ENCODE measurements at regions not wholly inside any gene's neighbourhood (a gene's known extent, or its start where the extent isn't known, plus 50 kb on each side); places are given as distances from the start of the nearest gene placed in this dataset.

- DNase-seq (ENCODE audit: low read depth): no peak
These were observed 274.9 kb upstream of the IGFBP3 start for GRCh38 chr7:46195934-46196333.

GRCh38 chr7:46192271-46192670, 271.2 kb upstream of the IGFBP3 start:
- no peak for DNase-seq (ENCODE audit: low read depth)
- in situ Hi-C loops (cut with HindIII; ENCODE audit: low pct_unique_long_range_greater_than_20kb, low sequenced_read_pairs): no loop called here

More at GRCh38 chr7:46195934-46196333, 274.9 kb upstream of the IGFBP3 start:
- in situ Hi-C loops (cut with HindIII; ENCODE audit: low pct_unique_long_range_greater_than_20kb, low sequenced_read_pairs): no loop called here

GRCh38 chr7:46191776-46192175, 270.7 kb upstream of the IGFBP3 start:
- in situ Hi-C loops (cut with HindIII; ENCODE audit: low pct_unique_long_range_greater_than_20kb, low sequenced_read_pairs): no loop called here
- no peak for DNase-seq (ENCODE audit: low read depth)

DNA sequence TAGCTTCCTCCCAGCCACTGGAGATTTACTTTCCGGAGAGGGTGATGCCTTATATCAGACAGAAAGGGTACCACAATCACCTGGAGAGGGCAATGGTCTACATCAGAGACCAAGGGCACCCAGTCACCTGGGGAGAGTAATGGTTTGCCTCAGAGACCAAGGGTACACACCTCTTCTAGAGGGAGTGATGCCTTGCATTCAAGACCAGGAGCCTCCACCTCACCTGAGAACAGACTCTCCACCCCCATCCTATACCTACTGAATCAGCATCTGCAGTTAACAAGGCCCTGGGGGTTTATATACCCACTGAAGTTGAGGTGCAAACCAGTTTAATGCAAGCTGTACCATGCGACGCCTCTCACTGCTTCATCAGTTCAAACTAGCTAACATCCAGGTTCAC, 270.2 kb upstream of the IGFBP3 start:
- in situ Hi-C loops (cut with HindIII; ENCODE audit: low pct_unique_long_range_greater_than_20kb, low sequenced_read_pairs): no loop called here
- DNase-seq (ENCODE audit: low read depth): no peak

GRCh38 chr7:46189255-46189790, 268.3 kb upstream of the IGFBP3 start:
- DNase-seq (ENCODE audit: low read depth): no peak
- in situ Hi-C loops (cut with HindIII; ENCODE audit: low pct_unique_long_range_greater_than_20kb, low sequenced_read_pairs): no loop called here

- no peak for DNase-seq (ENCODE audit: low read depth)
- in situ Hi-C loops (cut with HindIII; ENCODE audit: low pct_unique_long_range_greater_than_20kb, low sequenced_read_pairs): no loop called here
These were observed 265.1 kb upstream of the IGFBP3 start for GRCh38 chr7:46186131-46186530.

DNA sequence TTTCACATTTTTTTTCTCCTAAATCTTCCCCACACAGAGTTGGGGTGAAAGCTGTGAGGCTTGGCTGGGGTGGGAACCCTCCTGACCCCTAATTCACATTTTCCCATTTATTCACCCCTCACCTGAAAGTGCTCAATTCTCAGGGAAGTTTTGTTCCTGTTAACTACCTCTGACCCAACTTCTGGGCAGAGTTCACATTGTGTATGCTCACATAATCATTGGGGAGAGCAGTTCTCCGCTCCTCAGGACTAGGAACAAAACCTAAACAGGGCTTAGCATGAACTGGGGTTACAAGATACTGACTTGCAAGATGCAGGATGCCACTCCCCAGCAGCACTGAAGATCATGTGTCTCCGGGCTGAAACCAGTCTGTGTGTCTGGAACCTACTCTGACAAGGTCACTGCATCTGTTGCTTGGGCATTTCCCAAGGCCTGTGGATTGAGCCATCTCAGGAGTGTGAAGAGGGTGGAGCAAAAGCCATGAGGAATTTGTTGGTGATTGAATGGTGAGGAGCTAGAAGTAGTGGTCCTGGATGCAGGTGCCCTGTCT, 258.1 kb upstream of the IGFBP3 start:
- no peak for DNase-seq (ENCODE audit: low read depth)
- in situ Hi-C loops (cut with HindIII; ENCODE audit: low pct_unique_long_range_greater_than_20kb, low sequenced_read_pairs): no loop called here

DNA sequence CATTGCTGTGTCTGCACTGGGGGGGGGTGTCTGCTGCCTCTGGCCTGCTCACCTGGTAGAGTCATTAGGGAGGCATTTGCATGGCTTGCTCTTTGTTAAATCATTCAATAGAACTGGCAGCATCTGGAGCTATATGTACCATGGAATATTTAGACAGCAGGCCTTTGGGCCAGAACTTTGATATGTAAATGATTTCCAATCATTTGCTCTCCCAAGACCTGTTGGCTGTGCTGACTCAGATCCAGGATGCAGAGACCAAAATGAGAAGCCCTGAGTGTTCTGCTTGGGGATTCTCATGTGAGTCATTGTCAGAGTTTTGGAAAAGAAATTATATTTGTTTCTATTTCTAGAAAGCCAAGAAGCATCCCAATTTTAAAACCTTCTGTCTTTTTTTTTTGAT, 257.6 kb upstream of the IGFBP3 start:
- in situ Hi-C loops (cut with HindIII; ENCODE audit: low pct_unique_long_range_greater_than_20kb, low sequenced_read_pairs): no loop called here
- DNase-seq (ENCODE audit: low read depth): no peak

DNA sequence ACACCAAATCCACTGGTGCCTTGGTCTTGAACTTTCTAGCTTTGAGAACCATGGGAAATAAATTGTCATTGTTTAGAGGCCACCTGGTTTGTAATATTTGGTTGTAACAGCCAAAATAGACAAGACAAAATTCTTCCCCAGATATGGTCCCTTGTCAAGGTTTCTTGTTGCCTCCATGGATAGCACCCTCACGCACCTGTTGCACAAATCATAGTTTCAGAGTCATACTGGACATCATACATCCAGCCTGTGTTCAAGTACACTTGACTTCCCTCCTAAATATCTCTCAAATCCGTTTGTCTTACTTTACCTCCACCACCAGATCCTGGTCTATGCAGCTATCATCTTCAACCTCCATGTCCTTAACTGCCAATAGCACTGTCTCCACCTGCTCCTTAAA, 256.7 kb upstream of the IGFBP3 start:
- in situ Hi-C loops (cut with HindIII; ENCODE audit: low pct_unique_long_range_greater_than_20kb, low sequenced_read_pairs): no loop called here
- DNase-seq (ENCODE audit: low read depth): no peak

- DNase-seq (ENCODE audit: low read depth): peak; percentile 89
- in situ Hi-C loops (cut with HindIII; ENCODE audit: low pct_unique_long_range_greater_than_20kb, low sequenced_read_pairs): no loop called here
These were observed 254.1 kb upstream of the IGFBP3 start for GRCh38 chr7:46175221-46175620.

GRCh38 chr7:46174196-46174580, 253.1 kb upstream of the IGFBP3 start:
- in situ Hi-C loops (cut with HindIII; ENCODE audit: low pct_unique_long_range_greater_than_20kb, low sequenced_read_pairs): no loop called here
- no peak for DNase-seq (ENCODE audit: low read depth)

DNA sequence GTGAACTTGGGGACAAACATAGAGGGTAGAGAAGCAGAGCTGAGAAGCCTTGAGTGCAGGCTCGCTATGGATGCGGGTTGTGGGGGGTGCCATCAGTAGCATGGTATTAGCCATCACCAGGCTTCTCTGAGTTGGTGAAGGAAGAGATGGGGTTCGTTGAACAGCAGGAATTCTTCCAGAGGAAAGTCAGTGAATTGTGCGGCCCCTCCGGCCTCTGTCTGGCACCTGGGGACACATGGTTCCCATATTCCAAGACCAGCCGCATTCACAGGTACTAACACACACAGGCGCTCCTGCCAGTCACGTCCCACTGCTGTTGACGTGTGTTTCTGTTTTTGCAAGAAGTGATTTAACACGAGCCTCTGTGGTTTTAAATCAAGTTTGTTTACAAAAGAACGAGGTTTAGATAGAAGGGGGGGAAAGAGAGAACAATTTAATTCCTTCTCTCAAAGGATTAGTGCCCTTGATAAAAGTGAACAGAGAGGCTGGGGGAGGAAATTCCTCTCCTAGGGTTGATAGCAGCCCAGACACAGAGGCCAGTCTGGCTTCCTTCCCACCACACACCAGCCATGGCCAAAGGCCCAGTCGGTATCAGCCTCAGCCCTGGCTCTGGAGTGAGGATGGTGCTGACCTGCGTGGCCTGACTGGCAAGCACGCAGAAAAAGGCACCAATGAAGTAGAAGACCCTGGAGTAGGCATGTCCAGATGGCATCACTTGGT, 252.6 kb upstream of the IGFBP3 start:
- in situ Hi-C loops (cut with HindIII; ENCODE audit: low pct_unique_long_range_greater_than_20kb, low sequenced_read_pairs): no loop called here
- peak; percentile 62 for DNase-seq (ENCODE audit: low read depth)

GRCh38 chr7:46170792-46171191, 249.7 kb upstream of the IGFBP3 start:
- in situ Hi-C loops (cut with HindIII; ENCODE audit: low pct_unique_long_range_greater_than_20kb, low sequenced_read_pairs): no loop called here
- DNase-seq (ENCODE audit: low read depth): no peak

GRCh38 chr7:46170021-46170420, 248.9 kb upstream of the IGFBP3 start:
- in situ Hi-C loops (cut with HindIII; ENCODE audit: low pct_unique_long_range_greater_than_20kb, low sequenced_read_pairs): no loop called here
- DNase-seq (ENCODE audit: low read depth): no peak

DNA sequence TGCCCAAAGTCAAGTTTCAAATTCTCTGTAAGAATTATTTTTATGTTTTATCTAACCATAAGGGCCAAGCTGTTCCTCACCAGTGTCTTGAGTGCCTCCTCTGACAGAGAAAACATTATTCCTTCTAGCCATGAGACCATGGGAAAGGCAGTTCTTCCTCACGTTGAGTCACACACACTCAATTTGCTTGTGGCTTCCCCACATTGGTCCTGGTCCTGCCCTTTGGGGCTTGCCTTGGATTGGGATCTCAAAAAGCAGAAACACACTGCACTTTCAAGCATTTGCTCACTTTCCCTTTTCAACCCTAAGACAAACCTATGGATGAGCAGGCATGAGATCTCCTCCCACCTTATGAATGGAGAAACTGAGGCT, 248.3 kb upstream of the IGFBP3 start:
- DNase-seq (ENCODE audit: low read depth): no peak
- in situ Hi-C loops (cut with HindIII; ENCODE audit: low pct_unique_long_range_greater_than_20kb, low sequenced_read_pairs): no loop called here

- peak; percentile 65 for DNase-seq (ENCODE audit: low read depth)
These were observed 247.8 kb upstream of the IGFBP3 start for GRCh38 chr7:46168671-46169383.

DNA sequence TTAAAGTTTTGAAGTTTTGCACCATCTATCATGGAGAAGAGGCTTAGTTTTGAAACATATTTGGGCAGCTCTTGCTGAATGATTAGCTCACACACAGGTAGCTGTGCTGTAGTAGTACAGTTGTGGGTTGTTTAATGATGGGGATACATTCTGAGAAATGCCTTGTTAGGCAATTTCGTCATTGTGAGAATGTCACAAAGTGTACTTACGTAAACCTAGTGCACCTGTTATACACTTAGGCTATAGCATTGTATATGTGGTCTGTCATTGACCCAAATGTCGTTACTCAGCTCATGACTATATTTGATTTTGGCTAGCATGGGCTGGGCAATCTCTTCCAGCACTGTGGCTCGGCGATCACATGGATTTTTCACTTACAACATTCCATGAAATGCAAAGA, 247.2 kb upstream of the IGFBP3 start:
- no peak for DNase-seq (ENCODE audit: low read depth)
- in situ Hi-C loops (cut with HindIII; ENCODE audit: low pct_unique_long_range_greater_than_20kb, low sequenced_read_pairs): no loop called here

More at GRCh38 chr7:46168671-46169383, 247.8 kb upstream of the IGFBP3 start:
- in situ Hi-C loops (cut with HindIII; ENCODE audit: low pct_unique_long_range_greater_than_20kb, low sequenced_read_pairs): no loop called here

DNA sequence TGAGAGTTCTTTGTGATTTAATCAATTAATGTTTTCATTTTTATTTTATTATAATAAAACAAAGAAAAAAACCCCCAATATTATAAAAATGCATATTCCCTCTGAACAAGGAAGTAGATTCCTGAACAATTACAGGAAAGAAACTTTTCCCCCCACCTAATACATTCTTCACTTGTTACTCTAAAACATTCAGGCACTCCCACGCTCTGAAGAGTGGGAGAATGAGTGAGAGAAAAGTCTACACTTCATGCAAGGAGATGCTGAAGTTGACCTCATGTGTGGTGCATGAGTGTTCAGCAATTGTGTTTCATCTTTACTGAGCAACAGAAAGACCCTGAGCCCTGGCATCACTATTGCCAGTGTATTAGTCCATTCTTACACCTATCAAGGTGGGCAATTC, 244.2 kb upstream of the IGFBP3 start:
- DNase-seq (ENCODE audit: low read depth): no peak
- in situ Hi-C loops (cut with HindIII; ENCODE audit: low pct_unique_long_range_greater_than_20kb, low sequenced_read_pairs): no loop called here

DNA sequence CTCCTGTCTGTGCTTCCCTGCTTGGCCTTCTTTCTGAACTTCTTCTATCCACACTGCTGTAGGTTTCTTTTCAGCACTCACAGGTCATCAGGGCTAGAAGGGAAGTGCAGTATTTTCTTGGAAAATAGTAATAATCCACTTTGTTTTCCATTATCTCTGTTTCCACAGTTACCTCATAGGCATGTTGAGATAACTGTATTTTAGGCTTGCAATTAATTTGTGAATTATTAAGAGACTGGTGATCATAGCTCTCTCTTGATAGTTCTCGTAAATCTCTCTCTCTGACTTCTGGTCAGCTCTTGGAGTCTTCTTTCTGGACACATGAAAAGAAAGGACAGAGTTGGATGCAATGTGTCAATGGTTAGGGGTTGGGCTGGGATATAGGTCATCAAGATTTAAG, 243.6 kb upstream of the IGFBP3 start:
- DNase-seq (ENCODE audit: low read depth): no peak
- in situ Hi-C loops (cut with HindIII; ENCODE audit: low pct_unique_long_range_greater_than_20kb, low sequenced_read_pairs): no loop called here

All from Caki2 (cell line).